ENCODE measurements at regions not wholly inside any gene's neighbourhood (a gene's known extent, or its start where the extent isn't known, plus 50 kb on each side); places are given as distances from the start of the nearest gene placed in this dataset.

- no peak for TF ChIP-seq POLR2A (IDR thresholded peaks at IDR 0.05; ENCODE audit: low read depth)
- TF ChIP-seq, protein P1, sequence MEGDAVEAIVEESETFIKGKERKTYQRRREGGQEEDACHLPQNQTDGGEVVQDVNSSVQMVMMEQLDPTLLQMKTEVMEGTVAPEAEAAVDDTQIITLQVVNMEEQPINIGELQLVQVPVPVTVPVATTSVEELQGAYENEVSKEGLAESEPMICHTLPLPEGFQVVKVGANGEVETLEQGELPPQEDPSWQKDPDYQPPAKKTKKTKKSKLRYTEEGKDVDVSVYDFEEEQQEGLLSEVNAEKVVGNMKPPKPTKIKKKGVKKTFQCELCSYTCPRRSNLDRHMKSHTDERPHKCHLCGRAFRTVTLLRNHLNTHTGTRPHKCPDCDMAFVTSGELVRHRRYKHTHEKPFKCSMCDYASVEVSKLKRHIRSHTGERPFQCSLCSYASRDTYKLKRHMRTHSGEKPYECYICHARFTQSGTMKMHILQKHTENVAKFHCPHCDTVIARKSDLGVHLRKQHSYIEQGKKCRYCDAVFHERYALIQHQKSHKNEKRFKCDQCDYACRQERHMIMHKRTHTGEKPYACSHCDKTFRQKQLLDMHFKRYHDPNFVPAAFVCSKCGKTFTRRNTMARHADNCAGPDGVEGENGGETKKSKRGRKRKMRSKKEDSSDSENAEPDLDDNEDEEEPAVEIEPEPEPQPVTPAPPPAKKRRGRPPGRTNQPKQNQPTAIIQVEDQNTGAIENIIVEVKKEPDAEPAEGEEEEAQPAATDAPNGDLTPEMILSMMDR (IDR thresholded peaks at IDR 0.05), result no peak
Observed at GRCh38 chr11:25615841-25616240, 716.1 kb upstream of the ANO3 start.
